Heart right ventricle (tissue), 16 donors: ENCODE measurements at regions not wholly inside any gene's neighbourhood (a gene's known extent, or its start where the extent isn't known, plus 50 kb on each side); places are given as distances from the start of the nearest gene placed in this dataset.
A peak's percentile ranks its signal among the peaks of the same experiment; 100 is the strongest.

Experiments
- ATAC-seq, 8 donors: fragments of 200-7000 bp; cut with Tn5 transposase; one replicate each; pipeline ENCODE4 v1.9.1; 2020; ENCODE audit warnings: mild to moderate bottlenecking in 8 of 8, moderate library complexity in 8 of 8, moderate number of reproducible peaks in 1 of 8
- DNase-seq, 2 donors: peaks; one replicate each; pipeline ENCODE4 v3.0.0-alpha.2; 2020
- H3K27ac ChIP-seq, 10 donors: fragments of 200-600 bp; sonication (generic) in 2 of 10; one replicate each; pipeline versions ENCODE4 v1.5.0 to v1.8.0; 2020 to 2022; ENCODE audit warnings: mild to moderate bottlenecking in 3 of 10
- H3K27me3 ChIP-seq, 7 donors: fragments of 200-600 bp; one replicate each; pipeline ENCODE4 v1.8.0; 2021 to 2022; ENCODE audit warnings: mild to moderate bottlenecking in 2 of 7
- H3K36me3 ChIP-seq, 9 donors: fragments of 200-600 bp; sonication (generic) in 1 of 9; one replicate each; pipeline versions ENCODE4 v1.5.0 to v1.8.0; 2020 to 2022; ENCODE audit warnings: mild to moderate bottlenecking in 2 of 9
- H3K4me1 ChIP-seq, 9 donors: fragments of 200-600 bp; sonication (generic) in 1 of 9; one replicate each; pipeline versions ENCODE4 v1.5.0 to v1.8.0; 2020 to 2022; ENCODE audit warnings: mild to moderate bottlenecking in 4 of 9
- H3K4me3 ChIP-seq, 10 donors: fragments of 200-600 bp; sonication (generic) in 2 of 10; one replicate each; pipeline versions ENCODE4 v1.5.0 to v1.8.0; 2020 to 2022; ENCODE audit warnings: mild to moderate bottlenecking in 7 of 10, moderate library complexity in 2 of 10
- H3K9me3 ChIP-seq, 11 donors: fragments of 200-600 bp in 10 of 11; sonication (generic) in 2 of 11; one replicate each; pipeline versions ENCODE4 v1.5.0 to v1.8.0; 2013 to 2022; ENCODE audit warnings: mild to moderate bottlenecking in 2 of 11, control low read depth in 1 of 11, moderate library complexity in 1 of 11
- WGBS, 2 donors: extraction: QIAGEN DNeasy Blood & Tissue Kit; methylation state at CpG; one replicate each; pipeline ENCODE4 v1.1.7; 2013; ENCODE audit warnings: inconsistent platforms in 1 of 2; 5-methylcytosine and 5-hydroxymethylcytosine counted together
- intact Hi-C, 10 donors: fragments of 100-400 bp; cut with DNase I; formaldehyde crosslinking; loops; one replicate each; pipeline versions ENCODE4 v1.11.1 to v1.14.2; 2022
- TF ChIP-seq, protein P1 (sequence below), 9 donors: fragments of 200-600 bp; sonication (generic) in 2 of 9; IDR thresholded peaks; one replicate each; pipeline versions ENCODE4 v1.5.0 to v1.8.0; 2021 to 2022; ENCODE audit warnings: antibody characterized with exemption in 9 of 9, mild to moderate bottlenecking in 5 of 9, moderate library complexity in 1 of 9
- donor health status: Arrhythmogenic right ventricular cardiomyopathy.
- donor health status: ischemic (EF 13 %, LVEDD 7.1; RV severe dilation, severe dysfunction).
- donor health status: healthy with polysubstance abuse.
- donor health status: DM: no; HTN: yes; CAD: no.
- donor health status: DM: no; HTN: no; CAD: no.
- donor health status: ischemic (EF 25% LVEDD 6.9; RV normal size, moderate dysfunction).
- donor health status: ischemic (EF 25% LVEDD 5.7; RV mildly dilated, moderate dysfunction).
- donor health status: healthy.
- donor health status: DM: yes; HTN: yes; CAD: no.
- donor health status: Ischemic cardiomyopathy.
- donor health status: ischemic (EF 35%, LVEDD 5.7; RV mildly dilated, moderate dysfunction).
- donor health status: nonischemic (EF 11% LVEDD 7.7; RV severe dilation, severe dysfunction).
- donor health status: DM: yes; HTN: yes; CAD: no.
- donor health status: PGD.
- donor health status: ischemic (EF 29% LVEDD 5.4; RV normal size, mild dysfunction).
- donor health status: nonischemic (EF 23%, LVEDD 6.1; RV moderate dilation, normal function).

DNA sequence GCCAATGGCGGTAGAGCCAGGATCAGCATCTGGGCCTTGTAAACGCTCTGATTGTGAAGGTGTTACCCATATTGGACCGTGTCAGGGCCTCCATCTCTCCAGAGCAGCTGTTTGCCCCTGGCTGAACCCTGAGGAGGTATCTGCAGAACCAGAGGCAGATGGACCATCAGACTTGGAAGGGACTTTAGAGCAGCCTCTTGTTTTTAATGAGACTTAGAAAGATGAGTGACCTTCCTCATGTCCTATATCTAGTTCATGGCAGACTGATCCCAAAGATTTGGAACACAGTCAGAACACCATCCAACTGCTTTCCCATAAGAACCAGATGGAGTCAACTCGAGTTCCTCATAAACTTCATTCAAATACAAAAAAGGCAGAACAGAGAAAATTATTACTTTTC, 135.1 kb upstream of the MSX1 start:
- ATAC-seq = peak in 1 of 8 donors; percentile 41
- Histone ChIP-seq H3K36me3 (no peaks in the 10 kb centered on the region), H3K27ac (no peak overlapping the region), H3K4me1 (no peaks in the 10 kb centered on the region), H3K4me3 (no peak overlapping the region), H3K27me3 (no peaks in the 10 kb centered on the region), H3K9me3 (peaks cover 0 to 29% (median 12%) of the 10 kb centered on the region in 11 donors)
- TF ChIP-seq, protein P1, sequence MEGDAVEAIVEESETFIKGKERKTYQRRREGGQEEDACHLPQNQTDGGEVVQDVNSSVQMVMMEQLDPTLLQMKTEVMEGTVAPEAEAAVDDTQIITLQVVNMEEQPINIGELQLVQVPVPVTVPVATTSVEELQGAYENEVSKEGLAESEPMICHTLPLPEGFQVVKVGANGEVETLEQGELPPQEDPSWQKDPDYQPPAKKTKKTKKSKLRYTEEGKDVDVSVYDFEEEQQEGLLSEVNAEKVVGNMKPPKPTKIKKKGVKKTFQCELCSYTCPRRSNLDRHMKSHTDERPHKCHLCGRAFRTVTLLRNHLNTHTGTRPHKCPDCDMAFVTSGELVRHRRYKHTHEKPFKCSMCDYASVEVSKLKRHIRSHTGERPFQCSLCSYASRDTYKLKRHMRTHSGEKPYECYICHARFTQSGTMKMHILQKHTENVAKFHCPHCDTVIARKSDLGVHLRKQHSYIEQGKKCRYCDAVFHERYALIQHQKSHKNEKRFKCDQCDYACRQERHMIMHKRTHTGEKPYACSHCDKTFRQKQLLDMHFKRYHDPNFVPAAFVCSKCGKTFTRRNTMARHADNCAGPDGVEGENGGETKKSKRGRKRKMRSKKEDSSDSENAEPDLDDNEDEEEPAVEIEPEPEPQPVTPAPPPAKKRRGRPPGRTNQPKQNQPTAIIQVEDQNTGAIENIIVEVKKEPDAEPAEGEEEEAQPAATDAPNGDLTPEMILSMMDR (IDR thresholded peaks at IDR 0.05) = no peak
- WGBS, 2 donors = 72 to 76% methylated on average over 4 of the region's 4 CpGs
- no peak for DNase-seq
- intact Hi-C loops = no loop called here

DNA sequence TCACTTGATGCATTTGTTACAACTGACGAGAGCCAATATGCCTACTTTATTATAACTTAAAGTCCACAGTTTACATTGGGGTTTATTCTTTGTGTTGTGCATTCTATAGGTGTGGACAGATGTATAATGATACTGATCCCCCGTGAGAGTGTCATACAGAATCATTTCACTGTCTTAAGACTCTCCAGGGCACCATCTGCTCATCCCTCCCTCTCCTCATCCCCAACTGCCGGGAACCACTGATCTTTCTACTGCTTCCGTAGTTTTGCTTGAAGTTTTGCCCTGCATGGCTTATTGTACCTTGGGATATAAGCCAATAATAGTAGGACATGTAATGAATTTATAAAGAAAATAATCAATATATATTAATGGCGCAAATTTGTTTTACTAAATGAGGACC, 137.8 kb upstream of the MSX1 start:
- Histone ChIP-seq H3K4me1 (no peaks in the 10 kb centered on the region), H3K27ac (no peak overlapping the region), H3K36me3 (no peaks in the 10 kb centered on the region), H3K27me3 (no peaks in the 10 kb centered on the region), H3K4me3 (no peak overlapping the region), H3K9me3 (peaks cover 0 to 22% (median 12%) of the 10 kb centered on the region in 11 donors)
- intact Hi-C loops = no loop called here
- ATAC-seq (no peak), DNase-seq (no peak)
- 91 to 92% methylated on average over 5 of the region's 5 CpGs for WGBS, 2 donors
- TF ChIP-seq, protein P1 (IDR thresholded peaks at IDR 0.05) = no peak

DNA sequence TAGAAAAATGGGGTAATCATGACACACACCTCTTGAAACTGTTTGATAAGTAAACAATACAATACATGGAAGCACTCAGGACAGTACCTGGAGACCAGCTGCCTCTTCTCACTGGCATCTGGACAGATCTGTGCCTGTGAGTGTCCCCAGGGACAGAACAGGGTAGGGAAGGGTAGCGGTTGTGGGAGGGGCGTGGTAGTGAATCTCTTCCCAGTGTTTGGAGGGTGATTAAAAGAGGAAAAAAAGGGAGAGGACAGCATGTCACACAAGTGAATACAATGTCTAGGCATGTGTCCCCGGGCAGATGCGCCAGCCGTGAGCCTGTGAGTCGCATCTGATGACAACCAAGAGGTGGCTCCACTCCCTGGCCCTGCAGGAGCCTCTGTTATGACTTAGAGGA, 138.8 kb upstream of the MSX1 start:
- H3K9me3 ChIP-seq = peaks cover 0 to 12% (median 2%) of the 10 kb centered on the region in 11 donors
- H3K4me1 ChIP-seq = no peaks in the 10 kb centered on the region
- TF ChIP-seq, protein P1 (IDR thresholded peaks at IDR 0.05) = no peak
- ATAC-seq (no peak), DNase-seq (no peak)
- no peaks in the 10 kb centered on the region for H3K27me3 ChIP-seq
- no peak overlapping the region for H3K27ac ChIP-seq
- no peaks in the 10 kb centered on the region for H3K36me3 ChIP-seq
- WGBS, 2 donors = 84 to 88% methylated on average over 6 of the region's 6 CpGs
- intact Hi-C loops = no loop called here
- no peak overlapping the region for H3K4me3 ChIP-seq

DNA sequence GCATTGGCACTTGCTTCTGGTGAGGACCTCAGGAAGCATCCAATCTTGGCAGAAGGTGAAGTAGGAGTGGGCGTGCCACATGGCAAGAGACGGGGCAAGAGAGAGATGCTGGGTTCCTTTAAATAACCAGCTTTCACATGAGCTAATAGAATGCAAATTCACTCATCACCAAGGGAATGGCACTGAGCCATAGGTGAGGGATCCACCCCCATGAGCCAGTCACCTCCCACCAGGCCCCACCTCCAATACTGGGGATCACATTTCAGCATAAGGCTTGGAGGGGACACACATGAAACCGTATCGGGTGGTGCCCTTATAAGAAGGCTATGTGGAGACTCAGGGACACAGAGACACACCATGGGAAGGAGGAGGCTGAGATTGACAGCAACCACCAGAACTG, 140.0 kb upstream of the MSX1 start:
- H3K27ac ChIP-seq = no peak overlapping the region
- TF ChIP-seq, protein P1 (IDR thresholded peaks at IDR 0.05) = no peak
- no peak for ATAC-seq
- no peak for DNase-seq
- H3K36me3 ChIP-seq = no peaks in the 10 kb centered on the region
- no peak overlapping the region for H3K4me3 ChIP-seq
- WGBS, 2 donors = 60 to 62% methylated on average over 4 of the region's 4 CpGs
- H3K27me3 ChIP-seq = no peaks in the 10 kb centered on the region
- intact Hi-C loops = no loop called here
- H3K9me3 ChIP-seq = peaks cover 0 to 2% (median 0%) of the 10 kb centered on the region in 11 donors
- H3K4me1 ChIP-seq = no peaks in the 10 kb centered on the region
